ENCODE measurements at regions not wholly inside any gene's neighbourhood (a gene's known extent, or its start where the extent isn't known, plus 50 kb on each side); places are given as distances from the start of the nearest gene placed in this dataset.

- FAIRE-seq (no peak), DNase-seq (ENCODE audit: low read depth) (no peak)
- no peak overlapping the region for H3K4me3 ChIP-seq (ENCODE audit: low read depth, low read length)
- H3K36me3 ChIP-seq (ENCODE audit: control insufficient read depth, insufficient read depth, low read length) = no peaks in the 10 kb centered on the region
- H3K27me3 ChIP-seq (ENCODE audit: control insufficient read depth, insufficient read depth, low read length) = no peaks in the 10 kb centered on the region
- no peak for TF ChIP-seq CTCF (IDR thresholded peaks at IDR 0.05; ENCODE audit: insufficient read depth, low read length, severe bottlenecking)
Observed at GRCh38 chr6:170117111-170117972, 173.5 kb downstream of the DLL1 start.

- no peak for FAIRE-seq
- H3K36me3 ChIP-seq (ENCODE audit: control insufficient read depth, insufficient read depth, low read length) = no peaks in the 10 kb centered on the region
- DNase-seq (ENCODE audit: low read depth) = no peak
- no peaks in the 10 kb centered on the region for H3K27me3 ChIP-seq (ENCODE audit: control insufficient read depth, insufficient read depth, low read length)
- no peak overlapping the region for H3K4me3 ChIP-seq (ENCODE audit: low read depth, low read length)
- TF ChIP-seq CTCF (IDR thresholded peaks at IDR 0.05; ENCODE audit: insufficient read depth, low read length, severe bottlenecking) = no peak
Observed at GRCh38 chr6:170116636-170117035, 174.2 kb downstream of the DLL1 start.

- Histone ChIP-seq H3K27me3 (ENCODE audit: control insufficient read depth, insufficient read depth, low read length) (no peaks in the 10 kb centered on the region), H3K4me3 (ENCODE audit: low read depth, low read length) (no peak overlapping the region), H3K36me3 (ENCODE audit: control insufficient read depth, insufficient read depth, low read length) (no peaks in the 10 kb centered on the region)
- FAIRE-seq (no peak), DNase-seq (ENCODE audit: low read depth) (no peak)
- TF ChIP-seq CTCF (IDR thresholded peaks at IDR 0.05; ENCODE audit: insufficient read depth, low read length, severe bottlenecking) = no peak
Observed at GRCh38 chr6:170114956-170115855, 175.7 kb downstream of the DLL1 start.

GRCh38 chr6:170114187-170114945 is 176.5 kb downstream of the DLL1 start:
- FAIRE-seq (no peak), DNase-seq (ENCODE audit: low read depth) (no peak)
- H3K27me3 ChIP-seq (ENCODE audit: control insufficient read depth, insufficient read depth, low read length) = no peaks in the 10 kb centered on the region
- H3K4me3 ChIP-seq (ENCODE audit: low read depth, low read length) = no peak overlapping the region
- H3K36me3 ChIP-seq (ENCODE audit: control insufficient read depth, insufficient read depth, low read length) = no peaks in the 10 kb centered on the region
- no peak for TF ChIP-seq CTCF (IDR thresholded peaks at IDR 0.05; ENCODE audit: insufficient read depth, low read length, severe bottlenecking)

GRCh38 chr6:170113141-170113540 is 177.7 kb downstream of the DLL1 start:
- no peak for FAIRE-seq
- no peak overlapping the region for H3K4me3 ChIP-seq (ENCODE audit: low read depth, low read length)
- no peak for DNase-seq (ENCODE audit: low read depth)
- no peaks in the 10 kb centered on the region for H3K36me3 ChIP-seq (ENCODE audit: control insufficient read depth, insufficient read depth, low read length)
- no peak for TF ChIP-seq CTCF (IDR thresholded peaks at IDR 0.05; ENCODE audit: insufficient read depth, low read length, severe bottlenecking)
- no peaks in the 10 kb centered on the region for H3K27me3 ChIP-seq (ENCODE audit: control insufficient read depth, insufficient read depth, low read length)
